ENCODE measurements at regions not wholly inside any gene's neighbourhood (a gene's known extent, or its start where the extent isn't known, plus 50 kb on each side); places are given as distances from the start of the nearest gene placed in this dataset.

- no peaks in the 10 kb centered on the region for H3K36me3 ChIP-seq (ENCODE audit: control insufficient read depth in 2 of 4, insufficient read depth in 4 of 4, low read length in 3 of 4)
- no peak overlapping the region for H4K5ac ChIP-seq (ENCODE audit: insufficient read length, low read depth, low read length)
- TF ChIP-seq USF2 (IDR thresholded peaks at IDR 0.05; ENCODE audit: low read length) (no peak), KDM4A (IDR thresholded peaks at IDR 0.05; ENCODE audit: low read depth, low read length, severe bottlenecking) (no peak), PHF8 (conservative IDR thresholded peaks at IDR 0.05; ENCODE audit: low read depth, low read length) (no peak), SIX5 (IDR thresholded peaks at IDR 0.05; ENCODE audit: low read depth, low read length) (no peak), RNF2 (IDR thresholded peaks at IDR 0.05; ENCODE audit: borderline replicate concordance, low read depth, low read length, missing control alignments, poor library complexity, severe bottlenecking) (no peak), RFX5 (IDR thresholded peaks at IDR 0.05; ENCODE audit: borderline replicate concordance, low read depth, low read length) (no peak), E2F6 (IDR thresholded peaks at IDR 0.05) (no peak)
- no peaks in the 10 kb centered on the region for H3K9me3 ChIP-seq (ENCODE audit: insufficient read depth in 2 of 2, low read depth in 1 of 2, low read length in 1 of 2)
- H3K4me3 ChIP-seq (ENCODE audit: extremely low read depth in 1 of 4, insufficient read depth in 2 of 4, low read depth in 3 of 4, low read length in 4 of 4) = no peak overlapping the region
- no peak overlapping the region for H3K4ac ChIP-seq (replicated peaks; ENCODE audit: insufficient read length, low read depth, low read length)
- DNase-seq (ENCODE audit: low read depth in 1 of 2, low spot score in 2 of 2) = no peak
- no peak overlapping the region for H3K18ac ChIP-seq (ENCODE audit: extremely low read depth, low read length)
- no peak overlapping the region for H3K9ac ChIP-seq (replicated peaks in 1 of 4; ENCODE audit: extremely low read depth in 1 of 4, low read depth in 3 of 4, low read length in 3 of 4)
- ChIA-PET CTCF (ENCODE audit: partially characterized antibody) (no interaction called here), POLR2A (ENCODE audit: partially characterized antibody) (no interaction called here)
- no peak overlapping the region for H3K56ac ChIP-seq (replicated peaks; ENCODE audit: insufficient read length, low read depth, low read length)
- no peak overlapping the region for H2BK12ac ChIP-seq (ENCODE audit: low read depth, low read length)
- FAIRE-seq = no peak
- H3K4me1 ChIP-seq (replicated peaks in 1 of 4; ENCODE audit: control insufficient read depth in 3 of 4, insufficient read depth in 4 of 4, low read length in 3 of 4) = no peaks in the 10 kb centered on the region
- no peak overlapping the region for H4K8ac ChIP-seq (ENCODE audit: extremely low read depth, insufficient read depth, low read length)
- H4K91ac ChIP-seq (replicated peaks; ENCODE audit: insufficient read length, low read length) = no peak overlapping the region
- H2BK15ac ChIP-seq (ENCODE audit: low read length) = no peak overlapping the region
- no peak overlapping the region for H3K14ac ChIP-seq (ENCODE audit: insufficient read length)
- no peaks in the 10 kb centered on the region for H3K79me2 ChIP-seq (ENCODE audit: control insufficient read depth in 1 of 2, insufficient read depth in 2 of 2, low read length in 2 of 2)
- no peak overlapping the region for H2AK5ac ChIP-seq (ENCODE audit: low read depth, low read length)
- WGBS, 2 experiments (ENCODE audit: extremely low coverage in 1 of 2, insufficient coverage in 1 of 2, insufficient read length in 1 of 2, insufficient replicate concordance in 2 of 2, low coverage in 1 of 2, low lambda C conversion rate in 2 of 2, missing lambda C conversion rate in 1 of 2) = 96% methylated on average over 4 of the region's 4 CpGs; no CpG with 5 or more reads in 1 of the 2 experiments
- no peak overlapping the region for H3K23ac ChIP-seq (ENCODE audit: insufficient read length)
- no peak overlapping the region for H2BK20ac ChIP-seq (ENCODE audit: low read length)
- H2BK5ac ChIP-seq (ENCODE audit: low read depth, low read length) = no peak overlapping the region
- no peaks in the 10 kb centered on the region for H3K79me1 ChIP-seq (ENCODE audit: low read depth, low read length)
- no peak overlapping the region for H3K4me2 ChIP-seq (ENCODE audit: insufficient read depth in 1 of 2, low read depth in 2 of 2, low read length in 2 of 2)
- no peaks in the 10 kb centered on the region for H4K20me1 ChIP-seq (replicated peaks in 1 of 2; ENCODE audit: control insufficient read depth in 1 of 2, insufficient read depth in 2 of 2, low read length in 2 of 2)
- H3K27ac ChIP-seq (ENCODE audit: low read depth, low read length) = no peak overlapping the region
- H2AFZ ChIP-seq (ENCODE audit: low read length) = no peak overlapping the region
- H3K27me3 ChIP-seq (replicated peaks in 1 of 4; ENCODE audit: control insufficient read depth in 3 of 4, extremely low read depth in 1 of 4, insufficient read depth in 3 of 4, low read length in 3 of 4) = no peaks in the 10 kb centered on the region
- H2BK120ac ChIP-seq (replicated peaks; ENCODE audit: low read depth, low read length) = no peak overlapping the region
- no peaks in the 10 kb centered on the region for H3K23me2 ChIP-seq (ENCODE audit: low read depth, low read length)
Measured at GRCh38 chr13:76459863-76460262, 426.3 kb downstream of the KCTD12 start.

Data from H1 (cell line).